T-cell (primary cell): ENCODE measurements at regions not wholly inside any gene's neighbourhood (a gene's known extent, or its start where the extent isn't known, plus 50 kb on each side); places are given as distances from the start of the nearest gene placed in this dataset.

Source experiments
- ATAC-seq, 4 experiments: fragments of 200-7000 bp in 3 of 4; fragments of 150-1000 bp in 1 of 4; cut with Tn5 transposase; replicated peaks in 1 of 4; 1 replicate in 3 of 4; 2 replicates in 1 of 4; pipeline ENCODE4 v1.10.0; 2021; ENCODE audit warnings: moderate library complexity in 3 of 4, mild to moderate bottlenecking in 2 of 4, moderate number of reproducible peaks in 1 of 4
- CTCF ChIA-PET, 2 donors: fragments of 300-600 bp; sonication (Branson Sonifier 250); formaldehyde crosslinking; loops; one replicate each; lab custom pipeline; 2022; ENCODE audit warnings: antibody characterized with exemption in 2 of 2; lab: Charles Lee
- POLR2A ChIA-PET, 2 donors: fragments of 300-600 bp; sonication (Branson Sonifier 250); formaldehyde crosslinking; loops; one replicate each; lab custom pipeline; 2022; ENCODE audit warnings: antibody characterized with exemption in 2 of 2; lab: Charles Lee
- DNase-seq, 35 experiments: peaks; one replicate each; pipeline versions ENCODE4 v3.0.0 to v3.0.0-alpha.2; 2013 to 2023
- H3K27ac ChIP-seq: one replicate; pipeline ENCODE4 v1.5.1; 2013; ENCODE audit warnings: low read length
- H3K27me3 ChIP-seq, 2 experiments: replicated peaks in 1 of 2; 1 replicate in 1 of 2; 2 replicates in 1 of 2; pipeline versions ENCODE4 v1.6.1 to v1.7.0; 2013; ENCODE audit warnings: low read length in 1 of 2, mixed read lengths in 1 of 2; ENCODE audit not compliant: control insufficient read depth in 2 of 2, insufficient read depth in 2 of 2; ENCODE audit errors: extremely low read depth in 1 of 2
- H3K36me3 ChIP-seq, 2 donors: 1 replicate in 1 of 2; 2 replicates in 1 of 2; pipeline versions ENCODE4 v1.6.1 to v1.7.0; 2013; ENCODE audit warnings: low read length in 1 of 2; ENCODE audit not compliant: control insufficient read depth in 2 of 2, insufficient read depth in 1 of 2; ENCODE audit errors: extremely low read depth in 1 of 2
- H3K4me1 ChIP-seq, 2 experiments: 1 replicate in 1 of 2; 2 replicates in 1 of 2; pipeline versions ENCODE4 v1.6.1 to v1.7.0; 2013; ENCODE audit warnings: low read length in 2 of 2, mixed read lengths in 1 of 2; ENCODE audit not compliant: insufficient read depth in 2 of 2, control insufficient read depth in 1 of 2; ENCODE audit errors: extremely low read depth in 1 of 2
- H3K4me3 ChIP-seq, 2 donors: 1 replicate in 1 of 2; 2 replicates in 1 of 2; pipeline versions ENCODE4 v1.5.1 to v1.7.0; 2013; ENCODE audit warnings: mild to moderate bottlenecking in 2 of 2, low read length in 1 of 2, moderate library complexity in 1 of 2; ENCODE audit not compliant: control insufficient read depth in 1 of 2; ENCODE audit errors: extremely low read depth in 1 of 2
- H3K9me3 ChIP-seq: 2 replicates; pipeline ENCODE4 v1.7.0; 2013
- H3K27ac Mint-ChIP-seq, 2 donors: one replicate each; pipeline ENCODE4 v1.8.0; 2020 to 2021; ENCODE audit warnings: mild to moderate bottlenecking in 2 of 2, mixed read lengths in 2 of 2
- H3K27me3 Mint-ChIP-seq, 2 donors: one replicate each; pipeline ENCODE4 v1.8.0; 2021 to 2022; ENCODE audit warnings: mixed read lengths in 2 of 2
- H3K36me3 Mint-ChIP-seq: one replicate; pipeline ENCODE4 v1.8.0; 2021; ENCODE audit warnings: mixed read lengths
- H3K4me1 Mint-ChIP-seq, 3 donors: one replicate each; pipeline ENCODE4 v1.8.0; 2020 to 2022; ENCODE audit warnings: mixed read lengths in 3 of 3, mild to moderate bottlenecking in 1 of 3
- H3K4me3 Mint-ChIP-seq, 3 donors: one replicate each; pipeline ENCODE4 v1.8.0; 2020 to 2022; ENCODE audit warnings: mild to moderate bottlenecking in 3 of 3, mixed read lengths in 3 of 3, moderate library complexity in 3 of 3
- H3K9me3 Mint-ChIP-seq, 3 donors: one replicate each; pipeline ENCODE4 v1.8.0; 2020 to 2022; ENCODE audit warnings: mixed read lengths in 3 of 3
- WGBS: methylation state at CpG from one replicate; pipeline ENCODE4 v1.1.5; 2013; ENCODE audit warnings: missing lambda C conversion rate; ENCODE audit not compliant: insufficient coverage; 5-methylcytosine and 5-hydroxymethylcytosine counted together

- CTCF ChIA-PET: no interaction called here
- no peak overlapping the region for H3K27ac Mint-ChIP-seq
- no peak overlapping the region for H3K27ac ChIP-seq
- peaks cover 0 to 6% (median 3%) of the 10 kb centered on the region in 3 donors for H3K9me3 Mint-ChIP-seq
- H3K4me3 ChIP-seq: no peak overlapping the region
- H3K4me3 Mint-ChIP-seq: no peak overlapping the region
- DNase-seq (no peak), ATAC-seq (no peak)
- H3K4me1 Mint-ChIP-seq: no peaks in the 10 kb centered on the region
- WGBS: 75% methylated on average over 1 of the region's 2 CpGs
- no peaks in the 10 kb centered on the region for H3K36me3 Mint-ChIP-seq
- POLR2A ChIA-PET: no interaction called here
- no peaks in the 10 kb centered on the region for H3K27me3 ChIP-seq
- H3K4me1 ChIP-seq: no peaks in the 10 kb centered on the region
- no peaks in the 10 kb centered on the region for H3K27me3 Mint-ChIP-seq
- no peaks in the 10 kb centered on the region for H3K9me3 ChIP-seq
- no peaks in the 10 kb centered on the region for H3K36me3 ChIP-seq
Measured at GRCh38 chr15:46456456-46456855, 821.6 kb downstream of the SQOR start.

DNA sequence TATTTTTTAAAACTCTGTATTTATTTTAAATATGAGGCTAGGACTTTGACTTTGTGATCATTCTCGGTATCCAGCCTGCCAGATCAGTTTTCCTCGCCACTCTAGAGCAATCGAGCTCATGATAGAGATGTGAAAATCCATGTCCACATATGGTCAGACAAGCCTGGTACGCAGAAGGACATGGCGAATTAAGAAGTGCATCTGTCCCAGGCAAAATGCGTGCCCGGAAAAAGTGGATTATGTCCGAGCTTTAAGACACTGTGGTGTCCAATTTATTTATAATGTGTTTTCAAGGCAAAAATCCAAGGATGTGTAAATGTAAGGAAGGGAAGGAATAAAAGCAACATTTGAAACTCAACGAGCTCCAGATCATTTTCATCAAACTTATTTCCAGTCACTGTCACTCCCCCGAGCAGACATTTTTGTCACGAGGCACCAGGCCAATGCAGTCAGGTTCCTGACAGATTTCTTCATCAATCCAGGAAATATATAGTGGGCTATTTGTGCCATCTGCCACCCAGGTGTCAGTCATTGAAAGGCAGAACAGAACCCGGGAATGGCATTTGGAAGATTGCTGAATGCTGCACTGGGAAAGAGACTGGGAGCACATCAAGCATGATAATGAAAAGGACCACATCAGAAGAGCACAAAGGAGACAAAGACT is 825.7 kb downstream of the SQOR start:
- H3K36me3 Mint-ChIP-seq: no peaks in the 10 kb centered on the region

DNA sequence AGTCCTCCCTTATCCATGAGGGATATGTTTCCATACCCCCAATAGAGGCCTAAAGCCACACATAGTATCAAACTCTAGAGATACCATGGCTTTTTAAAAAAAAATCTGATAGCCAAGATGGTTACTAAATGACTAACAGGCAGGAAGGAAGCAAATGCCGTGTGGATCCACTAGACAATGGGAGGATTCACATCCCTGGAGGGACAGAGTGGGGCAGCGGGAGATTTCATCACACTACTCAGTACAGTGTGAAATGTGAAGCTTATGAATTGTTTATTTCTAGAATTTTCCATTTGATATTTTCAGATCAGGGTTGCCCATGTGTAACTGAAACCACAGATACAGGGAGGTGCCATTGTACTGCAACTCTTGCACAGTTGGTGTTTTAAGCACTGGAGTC is 826.6 kb downstream of the SQOR start:
- no peaks in the 10 kb centered on the region for H3K36me3 Mint-ChIP-seq
- CTCF ChIA-PET: no interaction called here

More for the DNA sequence above, 825.7 kb downstream of the SQOR start:
- DNase-seq (no peak), ATAC-seq (no peak)
- Histone ChIP-seq H3K4me1 (no peaks in the 10 kb centered on the region), H3K9me3 (no peaks in the 10 kb centered on the region), H3K4me3 (no peak overlapping the region), H3K27me3 (no peaks in the 10 kb centered on the region), H3K27ac (no peak overlapping the region), H3K36me3 (no peaks in the 10 kb centered on the region)
- WGBS: 83% methylated on average over 11 of the region's 12 CpGs
- no peak overlapping the region for H3K4me3 Mint-ChIP-seq
- peaks cover 6 to 7% (median 6%) of the 10 kb centered on the region in 3 donors for H3K9me3 Mint-ChIP-seq
- ChIA-PET POLR2A (no interaction called here), CTCF (no interaction called here)
- no peaks in the 10 kb centered on the region for H3K4me1 Mint-ChIP-seq
- no peak overlapping the region for H3K27ac Mint-ChIP-seq
- no peaks in the 10 kb centered on the region for H3K27me3 Mint-ChIP-seq

DNA sequence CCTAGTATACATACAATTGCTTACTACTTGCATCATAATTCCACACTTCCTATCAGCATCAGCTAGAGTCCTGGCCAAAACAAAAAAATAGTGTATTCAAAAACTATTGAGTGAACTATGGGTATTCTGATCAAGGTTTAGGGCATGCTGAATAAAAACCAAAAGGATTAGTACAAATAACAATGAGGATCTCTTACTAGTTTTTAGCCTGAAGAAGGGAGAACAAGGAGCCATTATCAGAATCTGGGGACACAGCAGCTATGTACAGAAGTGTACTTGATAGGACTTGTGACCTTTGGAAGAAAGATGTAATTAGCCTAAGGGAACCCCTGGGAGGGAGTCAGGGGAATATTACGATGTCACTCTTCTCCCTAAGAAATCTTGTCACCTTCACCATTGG is 832.2 kb downstream of the SQOR start:
- H3K4me3 Mint-ChIP-seq: no peak overlapping the region
- no peaks in the 10 kb centered on the region for H3K4me1 ChIP-seq
- no peaks in the 10 kb centered on the region for H3K36me3 ChIP-seq
- ChIA-PET POLR2A (no interaction called here), CTCF (no interaction called here)
- H3K4me3 ChIP-seq: no peak overlapping the region
- no peaks in the 10 kb centered on the region for H3K27me3 Mint-ChIP-seq
- H3K9me3 ChIP-seq: peaks cover 1% of the 10 kb centered on the region
- no peak overlapping the region for H3K27ac Mint-ChIP-seq
- no CpG with 5 or more reads among the region's 1 CpG for WGBS
- H3K27ac ChIP-seq: no peak overlapping the region
- H3K4me1 Mint-ChIP-seq: no peaks in the 10 kb centered on the region
- ATAC-seq (no peak), DNase-seq (no peak)
- peaks cover 6 to 14% (median 9%) of the 10 kb centered on the region in 3 donors for H3K9me3 Mint-ChIP-seq
- no peaks in the 10 kb centered on the region for H3K27me3 ChIP-seq
- no peaks in the 10 kb centered on the region for H3K36me3 Mint-ChIP-seq

More for the DNA sequence above, 826.6 kb downstream of the SQOR start:
- H3K36me3 ChIP-seq: no peaks in the 10 kb centered on the region
- no peaks in the 10 kb centered on the region for H3K4me1 Mint-ChIP-seq
- no peaks in the 10 kb centered on the region for H3K27me3 ChIP-seq
- H3K9me3 ChIP-seq: no peaks in the 10 kb centered on the region
- H3K27me3 Mint-ChIP-seq: no peaks in the 10 kb centered on the region
- no peak for DNase-seq
- ATAC-seq: no peak
- no peak overlapping the region for H3K4me3 ChIP-seq
- H3K4me3 Mint-ChIP-seq: no peak overlapping the region
- no peaks in the 10 kb centered on the region for H3K4me1 ChIP-seq
- no peak overlapping the region for H3K27ac ChIP-seq
- peaks cover 6 to 11% (median 6%) of the 10 kb centered on the region in 3 donors for H3K9me3 Mint-ChIP-seq
- WGBS: no CpG with 5 or more reads among the region's 2 CpGs
- no peak overlapping the region for H3K27ac Mint-ChIP-seq
- POLR2A ChIA-PET: no interaction called here

GRCh38 chr15:46471096-46471495 is 836.3 kb downstream of the SQOR start:
- Histone ChIP-seq H3K9me3 (peaks cover 8% of the 10 kb centered on the region), H3K27me3 (no peaks in the 10 kb centered on the region), H3K4me3 (no peak overlapping the region), H3K27ac (no peak overlapping the region), H3K36me3 (no peaks in the 10 kb centered on the region), H3K4me1 (no peaks in the 10 kb centered on the region)
- H3K27ac Mint-ChIP-seq: no peak overlapping the region
- H3K27me3 Mint-ChIP-seq: no peaks in the 10 kb centered on the region
- no peaks in the 10 kb centered on the region for H3K36me3 Mint-ChIP-seq
- no peak overlapping the region for H3K4me3 Mint-ChIP-seq
- H3K4me1 Mint-ChIP-seq: no peaks in the 10 kb centered on the region
- H3K9me3 Mint-ChIP-seq: peaks cover 3 to 16% (median 4%) of the 10 kb centered on the region in 3 donors
- DNase-seq: no peak
- no peak for ATAC-seq
- CTCF ChIA-PET: no interaction called here
- POLR2A ChIA-PET: no interaction called here
- WGBS: no CpG with 5 or more reads among the region's 1 CpG

GRCh38 chr15:46489276-46489675 is 854.4 kb downstream of the SQOR start:
- H3K4me3 ChIP-seq: no peak overlapping the region
- WGBS: no CpG with 5 or more reads among the region's 1 CpG
- no peaks in the 10 kb centered on the region for H3K36me3 ChIP-seq
- H3K4me1 Mint-ChIP-seq: no peaks in the 10 kb centered on the region
- peaks cover 4 to 19% (median 10%) of the 10 kb centered on the region in 3 donors for H3K9me3 Mint-ChIP-seq
- no peak for DNase-seq
- H3K9me3 ChIP-seq: peaks cover 4% of the 10 kb centered on the region
- no peak overlapping the region for H3K4me3 Mint-ChIP-seq
- POLR2A ChIA-PET: no interaction called here
- no peaks in the 10 kb centered on the region for H3K27me3 Mint-ChIP-seq
- CTCF ChIA-PET: no interaction called here
- H3K4me1 ChIP-seq: no peaks in the 10 kb centered on the region
- no peak overlapping the region for H3K27ac ChIP-seq
- no peak overlapping the region for H3K27ac Mint-ChIP-seq
- ATAC-seq: no peak
- H3K36me3 Mint-ChIP-seq: no peaks in the 10 kb centered on the region
- no peaks in the 10 kb centered on the region for H3K27me3 ChIP-seq
